Prostate gland (tissue), 2 donors: ENCODE measurements at regions not wholly inside any gene's neighbourhood (a gene's known extent, or its start where the extent isn't known, plus 50 kb on each side); places are given as distances from the start of the nearest gene placed in this dataset.

Experiments used
- POLR2AphosphoS5 ChIP-seq: sonication (generic); formaldehyde crosslinking; IDR thresholded peaks from one replicate; pipeline ENCODE4 v1.6.1; 2017; ENCODE audit warnings: antibody characterized with exemption
- TF ChIP-seq, protein P1 (sequence below), 4 experiments: fragments of 200-600 bp in 2 of 4; fragments of 450-650 bp in 2 of 4; sonication (generic) in 2 of 4; IDR thresholded peaks; 1 replicate in 3 of 4; 2 replicates in 1 of 4; pipeline ENCODE4 v1.5.1; 2016 to 2019; ENCODE audit warnings: antibody characterized with exemption in 4 of 4, mild to moderate bottlenecking in 2 of 4, moderate library complexity in 2 of 4

GRCh38 chr16:48881272-48881671, 271.3 kb upstream of the N4BP1 start:
- no peak for TF ChIP-seq POLR2AphosphoS5
- TF ChIP-seq, protein P1, sequence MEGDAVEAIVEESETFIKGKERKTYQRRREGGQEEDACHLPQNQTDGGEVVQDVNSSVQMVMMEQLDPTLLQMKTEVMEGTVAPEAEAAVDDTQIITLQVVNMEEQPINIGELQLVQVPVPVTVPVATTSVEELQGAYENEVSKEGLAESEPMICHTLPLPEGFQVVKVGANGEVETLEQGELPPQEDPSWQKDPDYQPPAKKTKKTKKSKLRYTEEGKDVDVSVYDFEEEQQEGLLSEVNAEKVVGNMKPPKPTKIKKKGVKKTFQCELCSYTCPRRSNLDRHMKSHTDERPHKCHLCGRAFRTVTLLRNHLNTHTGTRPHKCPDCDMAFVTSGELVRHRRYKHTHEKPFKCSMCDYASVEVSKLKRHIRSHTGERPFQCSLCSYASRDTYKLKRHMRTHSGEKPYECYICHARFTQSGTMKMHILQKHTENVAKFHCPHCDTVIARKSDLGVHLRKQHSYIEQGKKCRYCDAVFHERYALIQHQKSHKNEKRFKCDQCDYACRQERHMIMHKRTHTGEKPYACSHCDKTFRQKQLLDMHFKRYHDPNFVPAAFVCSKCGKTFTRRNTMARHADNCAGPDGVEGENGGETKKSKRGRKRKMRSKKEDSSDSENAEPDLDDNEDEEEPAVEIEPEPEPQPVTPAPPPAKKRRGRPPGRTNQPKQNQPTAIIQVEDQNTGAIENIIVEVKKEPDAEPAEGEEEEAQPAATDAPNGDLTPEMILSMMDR (IDR thresholded peaks at IDR 0.05) = no peak
